Kidney tubule cell (primary cell): ENCODE measurements at regions not wholly inside any gene's neighbourhood (a gene's known extent, or its start where the extent isn't known, plus 50 kb on each side); places are given as distances from the start of the nearest gene placed in this dataset.
A peak's percentile ranks its signal among the peaks of the same experiment; 100 is the strongest.
"Not testable (repeated sequence)": the region's sequence is repeated elsewhere in the genome, so short reads cannot be mapped to it uniquely, and the experiment has no call there.

ENCODE experiments used
- DNase-seq: peaks from one replicate; pipeline ENCODE4 v3.0.0-alpha.2; 2018; ENCODE audit warnings: low spot score

- no peak for DNase-seq
Measured at GRCh38 chr4:84221704-84222103, 277.4 kb downstream of the NKX6-1 start.

GRCh38 chr4:84220990-84221389, 278.1 kb downstream of the NKX6-1 start:
- DNase-seq, result no peak

GRCh38 chr4:84219656-84220055, 279.4 kb downstream of the NKX6-1 start:
- no peak for DNase-seq

- no peak for DNase-seq
Measured at GRCh38 chr4:84218031-84218430, 281.1 kb downstream of the NKX6-1 start.

- DNase-seq, result no peak
Measured at GRCh38 chr4:84215217-84215616, 283.9 kb downstream of the NKX6-1 start.

- not testable (repeated sequence) for DNase-seq
Measured at GRCh38 chr4:84206226-84206625, 292.9 kb downstream of the NKX6-1 start.

GRCh38 chr4:84189144-84189543, 309.9 kb downstream of the NKX6-1 start:
- DNase-seq, result no peak

- DNase-seq, result no peak
Measured at GRCh38 chr4:84179409-84179808, 319.7 kb downstream of the NKX6-1 start.

- peak; percentile 10 for DNase-seq
Measured at GRCh38 chr4:84177831-84178542, 321.1 kb downstream of the NKX6-1 start.

- DNase-seq, result no peak
Measured at GRCh38 chr4:84176016-84176415, 323.1 kb downstream of the NKX6-1 start.

GRCh38 chr4:84171871-84172270, 327.2 kb downstream of the NKX6-1 start:
- no peak for DNase-seq

- no peak for DNase-seq
Measured at GRCh38 chr4:84167564-84167963, 331.5 kb downstream of the NKX6-1 start.

GRCh38 chr4:84167093-84167492, 332.0 kb downstream of the NKX6-1 start:
- DNase-seq, result no peak

- DNase-seq, result peak; percentile 4
Measured at GRCh38 chr4:84166486-84166885, 332.6 kb downstream of the NKX6-1 start.

GRCh38 chr4:84164201-84164600, 334.9 kb downstream of the NKX6-1 start:
- no peak for DNase-seq

- no peak for DNase-seq
Measured at GRCh38 chr4:84159762-84160161, 339.3 kb downstream of the NKX6-1 start.

- DNase-seq, result no peak
Measured at GRCh38 chr4:84158670-84159069, 340.4 kb downstream of the NKX6-1 start.

GRCh38 chr4:84151574-84151973, 347.5 kb downstream of the NKX6-1 start:
- no peak for DNase-seq

- DNase-seq, result no peak
Measured at GRCh38 chr4:84150177-84150576, 348.9 kb downstream of the NKX6-1 start.

- DNase-seq, result no peak
Measured at GRCh38 chr4:84147831-84148230, 351.3 kb downstream of the NKX6-1 start.

- DNase-seq, result no peak
Measured at GRCh38 chr4:84146300-84146959, 352.7 kb downstream of the NKX6-1 start.

GRCh38 chr4:84145176-84145575, 353.9 kb downstream of the NKX6-1 start:
- DNase-seq, result no peak

- not testable (repeated sequence) for DNase-seq
Measured at GRCh38 chr4:84126911-84127310, 372.2 kb downstream of the NKX6-1 start.
